ENCODE measurements at regions not wholly inside any gene's neighbourhood (a gene's known extent, or its start where the extent isn't known, plus 50 kb on each side); places are given as distances from the start of the nearest gene placed in this dataset.

- H3K4me1 Mint-ChIP-seq = peaks cover 22% of the 10 kb centered on the region
Measured at GRCh38 chr2:6531304-6531703, 334.4 kb downstream of the CMPK2 start.

GRCh38 chr2:6535572-6535971 is 330.1 kb downstream of the CMPK2 start:
- Histone ChIP-seq H3K4me1 (peaks cover 12% of the 10 kb centered on the region), H4K20me1 (ENCODE audit: low read depth) (no peaks in the 10 kb centered on the region), H3K27ac (no peak overlapping the region), H3K79me2 (ENCODE audit: low read depth) (no peaks in the 10 kb centered on the region), H3K9me3 (ENCODE audit: low read depth) (no peaks in the 10 kb centered on the region), H3K4me2 (peak overlapping the region; percentile 57), H3F3A (ENCODE audit: low read depth) (peaks cover 3% of the 10 kb centered on the region), H3K27me3 (peaks cover 28% of the 10 kb centered on the region), H3K9ac (no peak overlapping the region), H3K4me3 (peak overlapping the region; percentile 10), H2AFZ (replicated peaks) (no peak overlapping the region), H3K36me3 (no peaks in the 10 kb centered on the region)
- H3K36me3 Mint-ChIP-seq = no peaks in the 10 kb centered on the region
- peak overlapping the region; percentile 37 for H3K4me3 Mint-ChIP-seq
- peak overlapping the region; percentile 35 for H3K27ac Mint-ChIP-seq
- peaks cover 27% of the 10 kb centered on the region for H3K4me1 Mint-ChIP-seq
- TF ChIP-seq EZH2phosphoT487 (IDR thresholded peaks at IDR 0.05) (peak; percentile 67), CTCF (IDR thresholded peaks at IDR 0.05) (no peak)
- DNase-seq (ENCODE audit: low spot score) = peak; percentile 71
- H3K9me3 Mint-ChIP-seq = peaks cover 4% of the 10 kb centered on the region
- peaks cover 2% of the 10 kb centered on the region for H3K27me3 Mint-ChIP-seq (ENCODE audit: insufficient read depth, low read depth)

More at GRCh38 chr2:6531304-6531703, 334.4 kb downstream of the CMPK2 start:
- no peak overlapping the region for H3K27ac Mint-ChIP-seq
- DNase-seq (ENCODE audit: low spot score) = no peak
- Histone ChIP-seq H3K4me1 (peaks cover 12% of the 10 kb centered on the region), H3K27ac (no peak overlapping the region), H3K79me2 (ENCODE audit: low read depth) (no peaks in the 10 kb centered on the region), H3K4me3 (no peak overlapping the region), H3K9me3 (ENCODE audit: low read depth) (no peaks in the 10 kb centered on the region), H3K9ac (no peak overlapping the region), H3K27me3 (peaks cover 28% of the 10 kb centered on the region), H2AFZ (replicated peaks) (no peak overlapping the region), H4K20me1 (ENCODE audit: low read depth) (no peaks in the 10 kb centered on the region), H3F3A (ENCODE audit: low read depth) (peaks cover 3% of the 10 kb centered on the region), H3K4me2 (no peak overlapping the region), H3K36me3 (no peaks in the 10 kb centered on the region)
- no peak overlapping the region for H3K4me3 Mint-ChIP-seq
- no peaks in the 10 kb centered on the region for H3K27me3 Mint-ChIP-seq (ENCODE audit: insufficient read depth, low read depth)
- H3K9me3 Mint-ChIP-seq = peaks cover 2% of the 10 kb centered on the region
- TF ChIP-seq EZH2phosphoT487 (IDR thresholded peaks at IDR 0.05) = no peak
- TF ChIP-seq CTCF (IDR thresholded peaks at IDR 0.05) = no peak
- TF ChIP-seq EZH2 (IDR thresholded peaks at IDR 0.05) = no peak
- no peaks in the 10 kb centered on the region for H3K36me3 Mint-ChIP-seq

DNA sequence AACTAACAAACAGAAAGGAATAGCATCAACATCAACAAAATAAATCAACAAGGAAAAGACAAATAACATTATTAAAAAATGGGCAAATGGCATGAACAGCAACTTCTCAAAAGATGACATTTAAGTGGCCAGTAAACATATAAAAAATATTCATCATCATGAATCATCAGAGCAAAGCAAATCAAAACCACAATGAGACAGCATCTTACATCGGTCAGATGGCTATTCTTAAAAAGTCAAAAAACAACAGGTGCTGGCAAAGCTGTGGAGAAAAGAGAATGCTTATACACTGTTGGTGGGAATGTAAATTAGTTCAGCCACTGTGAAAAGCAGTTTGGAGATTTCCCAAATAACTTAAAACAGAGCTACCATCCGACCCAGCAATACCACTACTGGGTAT is 327.1 kb downstream of the CMPK2 start:
- TF ChIP-seq CTCF (IDR thresholded peaks at IDR 0.05) = no peak
- no peak overlapping the region for H3K4me3 ChIP-seq
- H3K27ac ChIP-seq = no peak overlapping the region
- H3F3A ChIP-seq (ENCODE audit: low read depth) = peaks cover 3% of the 10 kb centered on the region
- Mint-ChIP-seq H3K9me3 (peaks cover 5% of the 10 kb centered on the region), H3K4me1 (peaks cover 32% of the 10 kb centered on the region), H3K4me3 (no peak overlapping the region), H3K27ac (peak overlapping the region; percentile 38), H3K36me3 (no peaks in the 10 kb centered on the region), H3K27me3 (ENCODE audit: insufficient read depth, low read depth) (peaks cover 2% of the 10 kb centered on the region)
- no peak overlapping the region for H2AFZ ChIP-seq (replicated peaks)
- no peaks in the 10 kb centered on the region for H3K79me2 ChIP-seq (ENCODE audit: low read depth)
- no peak overlapping the region for H3K4me2 ChIP-seq
- peaks cover 22% of the 10 kb centered on the region for H3K27me3 ChIP-seq
- H3K9me3 ChIP-seq (ENCODE audit: low read depth) = no peaks in the 10 kb centered on the region
- H3K9ac ChIP-seq = no peak overlapping the region
- H3K36me3 ChIP-seq = no peaks in the 10 kb centered on the region
- no peak for DNase-seq (ENCODE audit: low spot score)
- H3K4me1 ChIP-seq = peaks cover 12% of the 10 kb centered on the region
- no peaks in the 10 kb centered on the region for H4K20me1 ChIP-seq (ENCODE audit: low read depth)

Measured in neural progenitor cell (in vitro differentiated cells).